HPDE6-E6E7 (cell line): ENCODE measurements at regions not wholly inside any gene's neighbourhood (a gene's known extent, or its start where the extent isn't known, plus 50 kb on each side); places are given as distances from the start of the nearest gene placed in this dataset.

Source experiments
- DNase-seq: peaks from one replicate; pipeline ENCODE4 v3.0.0; 2011; ENCODE audit warnings: missing footprints; ENCODE audit errors: extremely low spot score

GRCh38 chr1:17970757-17971156, 136.8 kb upstream of the IGSF21 start:
- no peak for DNase-seq

- no peak for DNase-seq
Observed at GRCh38 chr1:17973694-17974093, 133.9 kb upstream of the IGSF21 start.

GRCh38 chr1:17976854-17977253, 130.7 kb upstream of the IGSF21 start:
- DNase-seq: no peak

GRCh38 chr1:17978016-17978415, 129.6 kb upstream of the IGSF21 start:
- no peak for DNase-seq

GRCh38 chr1:17979815-17980214, 127.8 kb upstream of the IGSF21 start:
- no peak for DNase-seq

- DNase-seq: no peak
Observed at GRCh38 chr1:17982197-17982596, 125.4 kb upstream of the IGSF21 start.

GRCh38 chr1:17984583-17984982, 123.0 kb upstream of the IGSF21 start:
- DNase-seq: no peak

- DNase-seq: no peak
Observed at GRCh38 chr1:17986156-17986555, 121.4 kb upstream of the IGSF21 start.

GRCh38 chr1:17990401-17990800, 117.2 kb upstream of the IGSF21 start:
- DNase-seq: no peak

GRCh38 chr1:17991996-17992395, 115.6 kb upstream of the IGSF21 start:
- DNase-seq: no peak

- no peak for DNase-seq
Observed at GRCh38 chr1:17992800-17993199, 114.8 kb upstream of the IGSF21 start.

GRCh38 chr1:17994046-17994445, 113.6 kb upstream of the IGSF21 start:
- no peak for DNase-seq

GRCh38 chr1:17995480-17995879, 112.1 kb upstream of the IGSF21 start:
- DNase-seq: no peak

GRCh38 chr1:17998889-17999288, 108.7 kb upstream of the IGSF21 start:
- DNase-seq: no peak

GRCh38 chr1:17999884-18000283, 107.7 kb upstream of the IGSF21 start:
- DNase-seq: no peak

- DNase-seq: no peak
Observed at GRCh38 chr1:18001725-18002124, 105.9 kb upstream of the IGSF21 start.

- no peak for DNase-seq
Observed at GRCh38 chr1:18004278-18004677, 103.3 kb upstream of the IGSF21 start.

- no peak for DNase-seq
Observed at GRCh38 chr1:18005238-18005637, 102.4 kb upstream of the IGSF21 start.

GRCh38 chr1:18007391-18008041, 100.1 kb upstream of the IGSF21 start:
- DNase-seq: no peak

- no peak for DNase-seq
Observed at GRCh38 chr1:18008081-18008480, 99.5 kb upstream of the IGSF21 start.

GRCh38 chr1:18009055-18009454, 98.5 kb upstream of the IGSF21 start:
- DNase-seq: no peak

GRCh38 chr1:18009478-18009961, 98.1 kb upstream of the IGSF21 start:
- no peak for DNase-seq

GRCh38 chr1:18010408-18010807, 97.2 kb upstream of the IGSF21 start:
- DNase-seq: no peak

GRCh38 chr1:18010945-18011344, 96.7 kb upstream of the IGSF21 start:
- no peak for DNase-seq
